Duodenal mucosa (tissue), 2 donors: ENCODE measurements at regions not wholly inside any gene's neighbourhood (a gene's known extent, or its start where the extent isn't known, plus 50 kb on each side); places are given as distances from the start of the nearest gene placed in this dataset.
"Not testable (repeated sequence)": the region's sequence is repeated elsewhere in the genome, so short reads cannot be mapped to it uniquely, and the experiment has no call there.

Experiments used
- H3K27ac ChIP-seq: one replicate; pipeline ENCODE4 v1.7.0; 2013; ENCODE audit warnings: low read depth, low read length
- H3K27me3 ChIP-seq, 2 donors: one replicate each; pipeline ENCODE4 v1.7.0; 2013; ENCODE audit warnings: low read length in 2 of 2, control low read depth in 1 of 2; ENCODE audit not compliant: insufficient read depth in 2 of 2, control insufficient read depth in 1 of 2
- H3K36me3 ChIP-seq, 2 donors: one replicate each; pipeline ENCODE4 v1.7.0; 2013; ENCODE audit warnings: low read length in 2 of 2, control low read depth in 1 of 2; ENCODE audit not compliant: insufficient read depth in 2 of 2, control insufficient read depth in 1 of 2
- H3K4me1 ChIP-seq, 2 donors: one replicate each; pipeline ENCODE4 v1.7.0; 2013; ENCODE audit warnings: low read length in 2 of 2, control low read depth in 1 of 2; ENCODE audit not compliant: insufficient read depth in 2 of 2, control insufficient read depth in 1 of 2
- H3K4me3 ChIP-seq, 2 donors: one replicate each; pipeline ENCODE4 v1.7.0; 2013; ENCODE audit warnings: low read length in 2 of 2, low read depth in 1 of 2
- H3K9ac ChIP-seq, 2 donors: one replicate each; pipeline ENCODE4 v1.7.0; 2013; ENCODE audit warnings: low read length in 2 of 2, low read depth in 1 of 2
- H3K9me3 ChIP-seq, 2 donors: one replicate each; pipeline ENCODE4 v1.7.0; 2013; ENCODE audit warnings: low read length in 2 of 2, control low read depth in 1 of 2; ENCODE audit not compliant: control insufficient read depth in 1 of 2

DNA sequence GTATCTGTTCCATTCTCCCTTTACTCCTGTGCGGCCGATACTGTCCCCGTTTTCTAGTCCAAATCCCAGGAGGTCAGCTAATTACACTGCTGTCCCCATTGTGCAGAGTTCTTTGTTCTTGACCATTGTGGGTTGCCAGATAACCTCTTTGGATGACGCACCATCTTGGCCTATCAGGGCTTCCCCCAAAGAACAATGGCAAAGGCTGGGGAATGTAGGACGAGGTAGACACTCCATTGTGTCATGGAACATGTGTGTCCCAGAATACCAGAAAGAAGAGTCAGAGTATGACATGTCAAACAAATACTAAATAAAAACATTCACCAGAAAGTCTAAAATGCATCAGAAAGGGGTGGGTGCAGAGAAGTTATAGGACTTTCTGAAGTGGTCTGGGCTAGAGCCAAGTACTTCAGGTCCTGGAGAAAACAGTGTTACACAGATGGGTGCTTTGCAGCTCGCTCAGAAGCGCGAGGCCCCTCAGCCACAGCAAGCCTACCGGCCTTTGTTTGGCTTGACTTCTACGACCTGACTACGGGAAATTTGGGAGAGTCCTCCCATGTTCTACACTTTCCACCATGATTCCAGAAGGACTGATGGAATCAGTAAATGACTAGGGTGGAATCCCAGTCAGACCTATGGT is 83.2 kb upstream of the SSBP2 start:
- Histone ChIP-seq H3K27me3 (no peaks in the 10 kb centered on the region), H3K27ac (no peak overlapping the region), H3K36me3 (no peaks in the 10 kb centered on the region), H3K4me1 (no peaks in the 10 kb centered on the region), H3K4me3 (no peak overlapping the region), H3K9me3 (no peaks in the 10 kb centered on the region), H3K9ac (no peak overlapping the region)

GRCh38 chr5:81830596-81830995 is 79.7 kb upstream of the SSBP2 start:
- Histone ChIP-seq H3K9ac (no peak overlapping the region), H3K4me3 (no peak overlapping the region), H3K27me3 (no peaks in the 10 kb centered on the region), H3K9me3 (no peaks in the 10 kb centered on the region), H3K36me3 (no peaks in the 10 kb centered on the region), H3K27ac (no peak overlapping the region), H3K4me1 (no peaks in the 10 kb centered on the region)

- Histone ChIP-seq H3K36me3 (no peaks in the 10 kb centered on the region), H3K4me3 (no peak overlapping the region), H3K9ac (no peak overlapping the region), H3K4me1 (no peaks in the 10 kb centered on the region), H3K27me3 (no peaks in the 10 kb centered on the region), H3K27ac (no peak overlapping the region), H3K9me3 (no peaks in the 10 kb centered on the region)
These were observed 78.3 kb upstream of the SSBP2 start for GRCh38 chr5:81829242-81829641.

GRCh38 chr5:81827500-81827899 is 76.6 kb upstream of the SSBP2 start:
- Histone ChIP-seq H3K4me3 (no peak overlapping the region), H3K4me1 (no peaks in the 10 kb centered on the region), H3K27me3 (no peaks in the 10 kb centered on the region), H3K9me3 (no peaks in the 10 kb centered on the region), H3K9ac (no peak overlapping the region), H3K27ac (no peak overlapping the region), H3K36me3 (no peaks in the 10 kb centered on the region)

DNA sequence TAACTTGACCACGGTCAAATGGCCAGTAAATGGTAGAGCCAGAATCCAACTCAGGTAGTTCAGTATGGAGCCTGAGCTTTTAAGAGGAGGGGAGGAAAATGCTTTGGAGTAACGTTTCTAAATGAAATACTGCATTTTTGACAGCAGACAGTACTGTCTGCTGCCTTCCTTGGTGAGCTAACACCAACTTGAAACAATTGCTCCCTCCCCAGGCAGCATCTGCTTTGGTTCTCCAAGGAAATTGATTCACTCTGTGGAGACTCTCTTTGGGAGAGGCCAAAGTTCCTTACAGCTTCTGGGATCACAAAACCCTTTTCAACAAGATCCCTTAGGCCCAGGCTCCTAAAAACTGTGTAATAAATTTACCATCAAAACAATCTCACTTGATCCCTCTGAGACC is 75.2 kb upstream of the SSBP2 start:
- no peak overlapping the region for H3K27ac ChIP-seq
- H3K9me3 ChIP-seq: no peaks in the 10 kb centered on the region
- H3K27me3 ChIP-seq: no peaks in the 10 kb centered on the region
- H3K36me3 ChIP-seq: no peaks in the 10 kb centered on the region
- no peaks in the 10 kb centered on the region for H3K4me1 ChIP-seq
- H3K4me3 ChIP-seq: no peak overlapping the region
- no peak overlapping the region for H3K9ac ChIP-seq

DNA sequence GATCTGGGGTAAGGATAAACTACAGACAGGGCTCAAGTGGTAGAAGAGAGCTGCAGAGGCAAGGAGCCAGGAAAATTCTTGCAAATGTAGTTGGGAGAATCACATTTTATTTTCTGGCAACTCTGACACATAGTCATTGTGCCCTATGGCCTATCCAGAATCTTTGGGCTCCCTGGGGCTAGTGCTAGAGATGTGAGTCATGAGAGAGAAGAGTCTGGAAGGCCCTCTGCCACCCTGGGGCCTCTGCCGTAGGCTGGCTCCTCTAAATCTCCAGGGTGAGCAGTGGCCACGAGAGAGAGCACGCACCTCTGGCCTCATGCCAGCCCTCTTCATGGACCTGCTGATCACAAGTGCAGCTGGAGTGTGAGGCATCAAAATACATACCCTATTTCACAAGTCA is 74.3 kb upstream of the SSBP2 start:
- Histone ChIP-seq H3K27ac (no peak overlapping the region), H3K27me3 (no peaks in the 10 kb centered on the region), H3K4me3 (no peak overlapping the region)

GRCh38 chr5:81823736-81824135 is 72.8 kb upstream of the SSBP2 start:
- not testable (repeated sequence) for H3K9ac ChIP-seq, H3K36me3 ChIP-seq, H3K4me1 ChIP-seq, H3K27me3 ChIP-seq, H3K27ac ChIP-seq, H3K4me3 ChIP-seq, H3K9me3 ChIP-seq

More for the DNA sequence above, 74.3 kb upstream of the SSBP2 start:
- no peaks in the 10 kb centered on the region for H3K36me3 ChIP-seq
- H3K9me3 ChIP-seq: no peaks in the 10 kb centered on the region
- H3K4me1 ChIP-seq: no peaks in the 10 kb centered on the region
- H3K9ac ChIP-seq: no peak overlapping the region

GRCh38 chr5:81820863-81821262 is 70.0 kb upstream of the SSBP2 start:
- Histone ChIP-seq H3K9ac (no peak overlapping the region), H3K9me3 (no peaks in the 10 kb centered on the region), H3K36me3 (no peaks in the 10 kb centered on the region), H3K4me3 (no peak overlapping the region), H3K27ac (no peak overlapping the region), H3K27me3 (no peaks in the 10 kb centered on the region), H3K4me1 (no peaks in the 10 kb centered on the region)

DNA sequence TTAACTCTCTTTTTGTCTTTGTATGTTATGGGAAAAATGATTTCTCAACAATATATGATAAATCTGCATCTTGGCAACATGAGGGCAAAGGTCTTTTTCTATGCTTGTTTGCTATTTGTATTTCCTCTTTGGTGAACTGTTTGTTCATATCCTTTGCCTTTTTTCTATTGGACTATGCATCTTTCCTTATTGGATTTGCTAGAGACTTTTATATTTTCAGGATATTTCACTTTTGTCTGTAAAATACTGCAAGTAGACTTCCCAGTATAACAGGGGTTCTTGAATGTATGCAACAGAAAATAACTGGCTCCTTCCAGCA is 69.4 kb upstream of the SSBP2 start:
- H3K9me3 ChIP-seq: no peaks in the 10 kb centered on the region
- H3K4me1 ChIP-seq: no peaks in the 10 kb centered on the region
- no peak overlapping the region for H3K27ac ChIP-seq
- no peak overlapping the region for H3K9ac ChIP-seq
- no peak overlapping the region for H3K4me3 ChIP-seq
- no peaks in the 10 kb centered on the region for H3K36me3 ChIP-seq
- H3K27me3 ChIP-seq: no peaks in the 10 kb centered on the region

GRCh38 chr5:81819556-81820317 is 68.8 kb upstream of the SSBP2 start:
- H3K27me3 ChIP-seq: no peaks in the 10 kb centered on the region
- no peaks in the 10 kb centered on the region for H3K9me3 ChIP-seq
- H3K36me3 ChIP-seq: no peaks in the 10 kb centered on the region
- H3K27ac ChIP-seq: no peak overlapping the region
- H3K4me3 ChIP-seq: no peak overlapping the region
- H3K9ac ChIP-seq: no peak overlapping the region
- no peaks in the 10 kb centered on the region for H3K4me1 ChIP-seq
